WERI-Rb-1 (cell line): ENCODE measurements at regions not wholly inside any gene's neighbourhood (a gene's known extent, or its start where the extent isn't known, plus 50 kb on each side); places are given as distances from the start of the nearest gene placed in this dataset.

Experiments
- DNase-seq: peaks from one replicate; pipeline ENCODE4 v3.0.0-alpha.2; 2020
- H3K27ac ChIP-seq: fragments of 250-450 bp; sonication (Bioruptor Pico); 2 replicates; pipeline ENCODE4 v1.5.1; 2020; ENCODE audit warnings: mild to moderate bottlenecking, moderate library complexity
- H3K27me3 ChIP-seq: fragments of 250-450 bp; sonication (Bioruptor Pico); 2 replicates; pipeline ENCODE4 v1.5.1; 2021; ENCODE audit warnings: mild to moderate bottlenecking, low read depth, moderate library complexity; ENCODE audit not compliant: insufficient read depth, severe bottlenecking
- H3K36me3 ChIP-seq: fragments of 250-450 bp; sonication (Bioruptor Pico); 2 replicates; pipeline ENCODE4 v1.5.1; 2020; ENCODE audit warnings: mild to moderate bottlenecking, moderate library complexity
- H3K4me3 ChIP-seq: 2 replicates; pipeline ENCODE4 v1.5.1; 2011; ENCODE audit warnings: low read depth, mild to moderate bottlenecking, control low read depth, low read length
- H3K9me3 ChIP-seq: fragments of 250-450 bp; sonication (Bioruptor Pico); 2 replicates; pipeline ENCODE4 v1.5.1; 2021; ENCODE audit warnings: mild to moderate bottlenecking, moderate library complexity; ENCODE audit not compliant: severe bottlenecking
- TF ChIP-seq, protein P1 (sequence below): IDR thresholded peaks from 2 replicates; pipeline ENCODE4 v1.5.1; 2011; ENCODE audit warnings: low read depth, mild to moderate bottlenecking, control low read depth, inconsistent platforms, low read length

DNA sequence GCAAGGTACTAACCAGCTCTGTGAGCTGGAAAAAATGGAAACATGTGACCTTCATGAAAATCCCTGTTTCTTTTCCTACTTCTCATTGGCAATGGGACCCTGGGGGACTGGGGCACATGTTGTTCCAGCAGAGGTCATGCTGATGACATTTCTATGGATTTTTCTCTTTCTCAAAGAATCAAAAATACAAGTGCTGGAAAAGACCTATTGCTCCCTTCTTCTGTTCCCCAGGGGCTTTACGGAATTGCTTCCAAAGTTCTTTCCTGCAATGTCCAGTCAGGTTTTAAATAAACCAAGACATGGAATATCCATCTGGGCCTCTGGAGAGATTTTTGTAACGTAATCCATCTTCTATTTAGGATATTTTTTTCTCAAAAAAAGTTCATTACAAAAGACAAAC lies 1006.1 kb upstream of the CELF4 start:
- H3K27me3 ChIP-seq, result no peaks in the 10 kb centered on the region
- TF ChIP-seq, protein P1, sequence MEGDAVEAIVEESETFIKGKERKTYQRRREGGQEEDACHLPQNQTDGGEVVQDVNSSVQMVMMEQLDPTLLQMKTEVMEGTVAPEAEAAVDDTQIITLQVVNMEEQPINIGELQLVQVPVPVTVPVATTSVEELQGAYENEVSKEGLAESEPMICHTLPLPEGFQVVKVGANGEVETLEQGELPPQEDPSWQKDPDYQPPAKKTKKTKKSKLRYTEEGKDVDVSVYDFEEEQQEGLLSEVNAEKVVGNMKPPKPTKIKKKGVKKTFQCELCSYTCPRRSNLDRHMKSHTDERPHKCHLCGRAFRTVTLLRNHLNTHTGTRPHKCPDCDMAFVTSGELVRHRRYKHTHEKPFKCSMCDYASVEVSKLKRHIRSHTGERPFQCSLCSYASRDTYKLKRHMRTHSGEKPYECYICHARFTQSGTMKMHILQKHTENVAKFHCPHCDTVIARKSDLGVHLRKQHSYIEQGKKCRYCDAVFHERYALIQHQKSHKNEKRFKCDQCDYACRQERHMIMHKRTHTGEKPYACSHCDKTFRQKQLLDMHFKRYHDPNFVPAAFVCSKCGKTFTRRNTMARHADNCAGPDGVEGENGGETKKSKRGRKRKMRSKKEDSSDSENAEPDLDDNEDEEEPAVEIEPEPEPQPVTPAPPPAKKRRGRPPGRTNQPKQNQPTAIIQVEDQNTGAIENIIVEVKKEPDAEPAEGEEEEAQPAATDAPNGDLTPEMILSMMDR, result no peak
- DNase-seq, result no peak
- no peak overlapping the region for H3K4me3 ChIP-seq
- H3K36me3 ChIP-seq, result no peaks in the 10 kb centered on the region
- H3K9me3 ChIP-seq, result no peaks in the 10 kb centered on the region
- no peak overlapping the region for H3K27ac ChIP-seq

DNA sequence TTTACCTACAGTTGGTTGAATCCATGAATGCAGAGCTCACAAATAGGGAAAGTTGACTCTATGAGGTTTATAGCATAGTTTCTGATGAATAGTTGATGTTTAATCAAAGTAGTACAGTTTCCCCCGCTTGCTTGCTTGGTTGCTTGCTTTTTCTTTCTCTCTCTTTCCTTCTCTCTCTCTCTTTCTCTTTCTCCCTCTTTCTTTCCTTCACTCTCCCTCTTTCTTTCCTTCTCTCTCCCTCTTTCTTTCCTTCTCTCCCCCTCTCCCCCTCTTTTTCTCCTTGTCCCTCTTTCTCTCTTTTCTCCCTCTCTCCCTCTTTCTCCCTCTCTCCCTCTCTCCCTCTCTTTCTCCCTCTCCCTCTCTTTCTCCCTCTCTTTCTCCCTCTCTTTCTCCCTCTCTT lies 999.9 kb upstream of the CELF4 start:
- TF ChIP-seq, protein P1, result no peak
- Histone ChIP-seq H3K4me3 (no peak overlapping the region), H3K27me3 (no peaks in the 10 kb centered on the region), H3K27ac (no peak overlapping the region), H3K36me3 (no peaks in the 10 kb centered on the region), H3K9me3 (no peaks in the 10 kb centered on the region)
- DNase-seq, result no peak

DNA sequence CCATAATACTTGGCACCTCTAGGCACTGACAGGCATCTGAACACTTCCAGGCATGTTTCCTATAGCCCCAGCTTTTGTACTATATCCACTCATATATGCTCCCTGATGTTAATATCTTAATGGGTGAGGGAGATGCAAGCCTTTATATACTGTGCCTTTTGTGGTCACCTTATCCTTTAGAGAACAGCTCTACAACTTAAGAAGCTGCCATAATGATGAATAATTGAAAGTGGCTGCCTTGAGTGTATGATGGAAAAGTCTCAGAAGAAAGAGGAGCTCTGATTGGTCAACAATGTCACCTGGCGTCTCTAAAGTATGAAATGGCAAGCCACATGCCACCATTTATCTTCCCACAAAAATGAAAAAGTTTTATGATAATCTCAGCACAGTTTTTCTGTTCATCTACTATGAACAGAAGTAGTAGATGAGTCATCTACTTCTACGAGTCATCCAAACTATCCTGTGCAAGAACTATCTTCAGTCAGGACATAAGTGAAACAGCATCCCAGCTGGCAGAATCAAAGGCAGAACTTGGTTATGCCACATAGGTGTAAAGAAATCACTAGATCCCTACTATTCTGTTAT lies 997.9 kb upstream of the CELF4 start:
- H3K9me3 ChIP-seq, result no peaks in the 10 kb centered on the region
- TF ChIP-seq, protein P1, result no peak
- DNase-seq, result no peak
- H3K36me3 ChIP-seq, result no peaks in the 10 kb centered on the region
- no peak overlapping the region for H3K4me3 ChIP-seq
- H3K27me3 ChIP-seq, result no peaks in the 10 kb centered on the region
- no peak overlapping the region for H3K27ac ChIP-seq

DNA sequence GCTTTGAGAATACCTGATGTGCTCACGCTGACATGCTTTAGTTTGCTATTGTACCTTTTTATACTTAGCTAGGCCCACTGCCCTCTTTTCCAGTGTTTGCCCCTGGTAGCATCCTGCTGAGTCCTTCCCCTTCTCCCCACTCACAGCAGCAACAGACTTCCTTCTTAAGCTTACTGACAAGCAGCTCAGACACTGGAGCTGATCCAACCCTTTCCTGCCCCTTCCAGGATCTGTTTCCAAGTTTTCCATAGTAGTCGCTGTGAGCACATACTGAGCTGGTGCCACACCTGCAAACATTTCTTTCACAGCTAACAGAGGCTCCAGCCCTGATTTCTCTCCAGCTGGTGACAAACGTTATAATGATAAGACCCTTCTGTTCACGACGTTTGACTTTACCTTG lies 991.4 kb upstream of the CELF4 start:
- TF ChIP-seq, protein P1, result no peak
- Histone ChIP-seq H3K9me3 (no peaks in the 10 kb centered on the region), H3K27me3 (no peaks in the 10 kb centered on the region), H3K27ac (no peak overlapping the region), H3K4me3 (no peak overlapping the region), H3K36me3 (no peaks in the 10 kb centered on the region)
- DNase-seq, result peak; percentile 52

DNA sequence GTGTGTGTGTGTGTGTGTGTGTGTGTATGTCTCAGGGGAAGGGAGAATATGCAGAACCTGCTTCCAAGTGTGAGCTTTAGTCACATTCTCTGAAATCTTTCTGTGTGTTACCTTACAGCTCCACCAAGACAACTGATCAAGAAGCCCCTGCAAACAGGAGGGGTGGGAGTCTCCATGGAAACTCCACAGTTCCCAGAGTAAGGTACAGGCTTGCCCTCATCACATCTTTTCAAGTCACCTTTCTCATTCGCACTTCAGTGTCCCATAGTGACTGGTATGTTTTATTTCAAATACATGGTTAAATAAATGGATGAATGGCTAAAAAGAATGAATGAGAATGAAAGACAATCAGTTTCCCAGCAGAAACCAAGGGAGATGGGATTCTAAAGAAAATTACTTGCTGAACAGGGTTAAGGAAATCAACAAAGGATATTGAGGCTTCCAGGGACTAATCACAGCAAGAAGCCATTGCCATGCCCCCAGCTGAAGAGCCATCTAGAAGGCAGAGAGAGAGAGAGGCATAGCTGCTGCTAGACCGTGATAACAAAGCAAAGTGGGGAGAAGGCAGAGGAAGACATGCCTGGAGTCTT lies 987.2 kb upstream of the CELF4 start:
- Histone ChIP-seq H3K27ac (no peak overlapping the region), H3K36me3 (no peaks in the 10 kb centered on the region), H3K9me3 (no peaks in the 10 kb centered on the region), H3K27me3 (no peaks in the 10 kb centered on the region), H3K4me3 (no peak overlapping the region)
- no peak for DNase-seq
- TF ChIP-seq, protein P1, result no peak

DNA sequence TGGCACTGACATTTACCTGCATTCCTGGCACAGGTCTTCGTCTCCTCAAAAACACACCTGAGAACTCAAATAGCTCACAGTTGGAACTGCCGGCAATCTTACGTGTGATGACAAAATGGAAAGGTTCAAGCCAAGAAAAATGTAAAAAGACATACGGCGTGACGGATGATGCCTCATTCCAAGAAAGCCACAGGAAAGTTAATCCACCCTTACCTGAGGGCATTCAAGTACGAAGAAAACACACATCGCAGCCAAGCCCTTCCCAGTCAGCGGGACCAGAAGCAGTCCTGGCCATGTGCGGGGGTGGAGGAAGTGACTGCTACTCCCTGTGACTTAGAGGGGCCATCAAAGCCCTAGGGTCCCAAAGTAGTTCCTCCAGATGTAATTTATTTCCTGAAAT lies 986.3 kb upstream of the CELF4 start:
- H3K4me3 ChIP-seq, result no peak overlapping the region
- no peaks in the 10 kb centered on the region for H3K36me3 ChIP-seq
- no peak overlapping the region for H3K27ac ChIP-seq
- DNase-seq, result no peak
- TF ChIP-seq, protein P1, result no peak
- H3K9me3 ChIP-seq, result no peaks in the 10 kb centered on the region
- no peaks in the 10 kb centered on the region for H3K27me3 ChIP-seq
